Natural killer cell treated with Interleukin-12 subunit alpha and Interleukin-12 subunit beta and Interleukin-15 and Interleukin-18, amount 100 ng/mL, for 72 hours (primary cell): ENCODE measurements at regions not wholly inside any gene's neighbourhood (a gene's known extent, or its start where the extent isn't known, plus 50 kb on each side); places are given as distances from the start of the nearest gene placed in this dataset.

Source experiments
- ATAC-seq, 2 donors: fragments of 150-1000 bp; cut with Tn5 transposase in 1 of 2; sonication (Bioruptor Pico), chemical (Tn5 transposase) in 1 of 2; 2 replicates each; pipeline ENCODE4 v1.10.0; 2021
- DNase-seq: peaks from one replicate; pipeline ENCODE4 v3.0.0; 2022; ENCODE audit warnings: low spot score
- H3K27ac Mint-ChIP-seq, 2 donors: 1 replicate in 1 of 2; 2 replicates in 1 of 2; pipeline ENCODE4 v1.8.0; 2022; ENCODE audit warnings: mixed read lengths in 2 of 2, mild to moderate bottlenecking in 1 of 2, moderate library complexity in 1 of 2
- H3K27me3 Mint-ChIP-seq, 2 donors: 1 replicate in 1 of 2; 2 replicates in 1 of 2; pipeline ENCODE4 v1.8.0; 2022; ENCODE audit warnings: mixed read lengths in 2 of 2
- H3K36me3 Mint-ChIP-seq: one replicate; pipeline ENCODE4 v1.8.0; 2022; ENCODE audit warnings: mixed read lengths
- H3K4me1 Mint-ChIP-seq, 2 donors: 1 replicate in 1 of 2; 2 replicates in 1 of 2; pipeline ENCODE4 v1.8.0; 2022; ENCODE audit warnings: low read depth in 2 of 2, mixed read lengths in 2 of 2, mild to moderate bottlenecking in 1 of 2
- H3K4me3 Mint-ChIP-seq: one replicate; pipeline ENCODE4 v1.8.0; 2022; ENCODE audit warnings: mixed read lengths
- H3K9me3 Mint-ChIP-seq: 2 replicates; pipeline ENCODE4 v1.8.0; 2022; ENCODE audit warnings: mixed read lengths

GRCh38 chr14:28681681-28682080, 84.9 kb upstream of the FOXG1 start:
- H3K4me1 Mint-ChIP-seq: no peaks in the 10 kb centered on the region
- H3K27ac Mint-ChIP-seq: no peak overlapping the region
- peaks cover 23% of the 10 kb centered on the region for H3K9me3 Mint-ChIP-seq
- DNase-seq (no peak), ATAC-seq (no peak)
- H3K27me3 Mint-ChIP-seq: no peaks in the 10 kb centered on the region
- peaks cover 10% of the 10 kb centered on the region for H3K36me3 Mint-ChIP-seq
- H3K4me3 Mint-ChIP-seq: no peak overlapping the region

GRCh38 chr14:28690029-28690692, 76.4 kb upstream of the FOXG1 start:
- H3K27me3 Mint-ChIP-seq: no peaks in the 10 kb centered on the region
- peaks cover 16% of the 10 kb centered on the region for H3K9me3 Mint-ChIP-seq
- DNase-seq (no peak), ATAC-seq (no peak)
- peaks cover 10% of the 10 kb centered on the region for H3K36me3 Mint-ChIP-seq
- no peak overlapping the region for H3K27ac Mint-ChIP-seq
- no peak overlapping the region for H3K4me3 Mint-ChIP-seq
- H3K4me1 Mint-ChIP-seq: no peaks in the 10 kb centered on the region

DNA sequence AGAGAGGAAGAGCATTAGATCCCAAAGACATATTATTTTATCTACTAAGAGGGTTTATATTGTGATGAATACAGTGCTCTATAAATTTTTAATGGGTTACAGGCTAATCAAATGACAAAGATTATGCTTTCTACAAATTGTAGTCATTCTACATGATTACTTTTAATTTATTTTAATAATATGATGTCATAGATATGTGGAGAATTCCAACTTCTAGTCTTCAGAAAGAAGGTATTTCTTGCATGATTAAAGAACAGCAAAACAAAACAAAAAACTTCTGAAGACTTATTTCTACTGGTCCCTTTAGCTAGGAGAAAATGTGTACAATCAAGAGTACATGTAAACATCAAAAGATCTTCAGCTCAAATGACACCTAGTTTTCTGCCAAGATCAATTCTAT, 71.5 kb upstream of the FOXG1 start:
- Mint-ChIP-seq H3K4me3 (no peak overlapping the region), H3K9me3 (peaks cover 8% of the 10 kb centered on the region), H3K4me1 (no peaks in the 10 kb centered on the region), H3K27me3 (no peaks in the 10 kb centered on the region), H3K27ac (no peak overlapping the region), H3K36me3 (peaks cover 5% of the 10 kb centered on the region)
- ATAC-seq (no peak), DNase-seq (no peak)

DNA sequence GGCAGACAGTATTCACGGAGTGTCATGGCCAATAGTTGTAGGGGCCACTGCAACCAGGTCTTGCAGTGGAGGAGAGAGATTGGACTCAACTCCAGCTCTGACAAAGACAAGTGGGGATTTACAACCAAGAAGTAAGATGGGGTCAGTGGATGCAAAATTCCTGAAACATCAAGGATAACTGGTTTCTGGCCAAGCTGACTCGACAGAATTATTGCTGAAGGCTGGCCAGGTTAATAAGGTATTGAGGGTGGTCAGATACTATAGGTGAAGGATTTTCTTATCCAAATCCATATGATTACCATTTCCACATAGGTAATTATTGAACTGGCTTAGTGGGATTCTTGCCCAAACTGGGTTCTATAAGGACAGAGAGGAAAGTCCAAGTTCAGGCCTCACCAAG, 64.9 kb upstream of the FOXG1 start:
- peaks cover 12% of the 10 kb centered on the region for H3K9me3 Mint-ChIP-seq
- no peaks in the 10 kb centered on the region for H3K27me3 Mint-ChIP-seq
- DNase-seq (no peak), ATAC-seq (no peak)
- no peaks in the 10 kb centered on the region for H3K4me1 Mint-ChIP-seq
- no peak overlapping the region for H3K4me3 Mint-ChIP-seq
- no peak overlapping the region for H3K27ac Mint-ChIP-seq
- peaks cover 5% of the 10 kb centered on the region for H3K36me3 Mint-ChIP-seq

DNA sequence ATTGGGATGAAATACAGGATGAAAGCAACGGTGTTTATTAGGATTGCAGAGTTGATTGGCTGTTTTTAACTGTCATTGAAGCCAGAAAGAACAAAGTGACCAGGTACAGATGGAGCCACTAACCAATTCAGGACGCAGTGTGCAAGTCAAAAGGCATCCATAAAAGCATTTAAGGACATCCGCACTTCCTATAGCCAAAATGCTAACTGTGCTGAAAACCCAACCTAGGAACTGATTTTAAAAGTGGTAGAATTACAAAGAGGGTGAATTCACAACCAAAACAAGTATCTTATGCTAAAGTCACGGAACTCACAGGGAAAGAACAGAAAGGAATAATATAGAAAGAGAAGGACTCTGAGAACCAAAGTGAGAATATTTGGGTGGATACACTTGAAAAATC, 63.1 kb upstream of the FOXG1 start:
- Mint-ChIP-seq H3K9me3 (peaks cover 11% of the 10 kb centered on the region), H3K27ac (no peak overlapping the region), H3K36me3 (no peaks in the 10 kb centered on the region), H3K4me3 (no peak overlapping the region), H3K4me1 (no peaks in the 10 kb centered on the region), H3K27me3 (no peaks in the 10 kb centered on the region)
- ATAC-seq: no peak
- DNase-seq: no peak

- H3K4me1 Mint-ChIP-seq: no peaks in the 10 kb centered on the region
- H3K36me3 Mint-ChIP-seq: no peaks in the 10 kb centered on the region
Measured at GRCh38 chr14:28704153-28704552, 62.4 kb upstream of the FOXG1 start.

GRCh38 chr14:28707814-28708213, 58.8 kb upstream of the FOXG1 start:
- Mint-ChIP-seq H3K36me3 (no peaks in the 10 kb centered on the region), H3K9me3 (peaks cover 15% of the 10 kb centered on the region), H3K27ac (no peak overlapping the region), H3K4me3 (no peak overlapping the region), H3K4me1 (no peaks in the 10 kb centered on the region), H3K27me3 (no peaks in the 10 kb centered on the region)
- ATAC-seq (no peak), DNase-seq (no peak)

More at GRCh38 chr14:28704153-28704552, 62.4 kb upstream of the FOXG1 start:
- Mint-ChIP-seq H3K4me3 (no peak overlapping the region), H3K9me3 (peaks cover 11% of the 10 kb centered on the region), H3K27ac (no peak overlapping the region), H3K27me3 (no peaks in the 10 kb centered on the region)
- no peak for ATAC-seq
- no peak for DNase-seq

DNA sequence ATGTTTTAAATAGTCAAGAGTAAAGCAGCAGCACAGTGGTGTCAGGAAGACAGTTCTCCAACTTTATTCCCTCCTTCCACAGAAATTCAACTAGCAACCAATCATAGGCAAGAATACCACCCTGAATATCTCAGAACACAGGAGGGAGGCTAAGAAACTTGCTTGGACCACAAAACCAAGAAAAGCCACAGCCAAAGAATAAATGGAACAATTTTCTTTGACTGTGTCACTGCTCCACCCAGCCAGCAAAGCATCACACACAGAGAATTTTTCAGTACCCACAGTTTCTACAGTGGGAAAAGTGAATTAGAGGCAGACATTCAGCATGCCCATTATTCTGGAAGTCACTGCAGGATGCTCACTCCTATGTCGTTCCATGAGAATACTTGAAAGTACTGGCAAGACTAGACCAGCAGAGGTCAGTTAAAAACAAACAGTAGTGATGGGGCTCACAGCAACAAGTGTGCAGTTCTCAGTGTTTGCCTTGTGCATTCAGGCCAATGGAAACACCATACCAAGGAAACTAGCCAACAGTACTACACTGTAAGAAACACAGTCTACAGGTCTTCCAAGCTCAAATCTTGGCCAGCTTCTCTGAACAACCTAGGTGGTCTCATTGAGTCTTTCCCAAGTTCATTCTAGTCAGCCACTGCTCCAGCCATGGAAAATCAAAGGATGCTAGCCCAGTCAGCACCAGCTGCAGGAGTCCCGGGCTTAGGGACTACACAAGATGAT, 56.8 kb upstream of the FOXG1 start:
- ATAC-seq: no peak
- no peak overlapping the region for H3K4me3 Mint-ChIP-seq

More for the DNA sequence above, 56.8 kb upstream of the FOXG1 start:
- DNase-seq: no peak
- Mint-ChIP-seq H3K27ac (no peak overlapping the region), H3K36me3 (no peaks in the 10 kb centered on the region), H3K9me3 (peaks cover 8% of the 10 kb centered on the region), H3K4me1 (no peaks in the 10 kb centered on the region), H3K27me3 (no peaks in the 10 kb centered on the region)
